ENCODE measurements at regions not wholly inside any gene's neighbourhood (a gene's known extent, or its start where the extent isn't known, plus 50 kb on each side); places are given as distances from the start of the nearest gene placed in this dataset.
A peak's percentile ranks its signal among the peaks of the same experiment; 100 is the strongest.

- CTCF ChIA-PET: no interaction called here
- RAD21 ChIA-PET (ENCODE audit: unreplicated experiment): no interaction called here
- TF ChIP-seq ZZZ3 (IDR thresholded peaks at IDR 0.05; ENCODE audit: control insufficient read depth, insufficient read length, low read depth) (no peak), ZBTB4 (CRISPR knock-in tag; IDR thresholded peaks at IDR 0.05) (no peak), STAT3 (IDR thresholded peaks at IDR 0.05; ENCODE audit: low read depth, low read length) (no peak), SPI1 (IDR thresholded peaks at IDR 0.05; ENCODE audit: borderline replicate concordance, insufficient read depth, low read depth, low read length) (peak; percentile 18; the same call in 1 of the 2 replicates), NFXL1 (IDR thresholded peaks at IDR 0.05; ENCODE audit: borderline replicate concordance) (no peak), ZNF592 (IDR thresholded peaks at IDR 0.05) (no peak), ZSCAN29 (IDR thresholded peaks at IDR 0.05) (no peak), IKZF2 (IDR thresholded peaks at IDR 0.05) (peak in 1 of 2 experiments; percentile 26; a peak in 1 of 4 replicates), RUNX3 (IDR thresholded peaks at IDR 0.05; ENCODE audit: low read length) (peak; percentile 58), KAT2A (conservative IDR thresholded peaks at IDR 0.05; ENCODE audit: control insufficient read depth, low read depth, low read length) (no peak)
- no peaks in the 10 kb centered on the region for H3K27me3 ChIP-seq (replicated peaks in 1 of 2; ENCODE audit: control insufficient read depth in 2 of 2, insufficient read depth in 2 of 2, low read length in 1 of 2)
- FAIRE-seq (no peak), DNase-seq (ENCODE audit: low read depth, low spot score) (no peak), ATAC-seq (peak; percentile 48)
- POLR2A ChIA-PET: no interaction called here
- WGBS (ENCODE audit: insufficient coverage, insufficient replicate concordance, low lambda C conversion rate, missing lambda C conversion rate): 28% methylated on average over 8 of the region's 8 CpGs
- H3K4me3 ChIP-seq: no peak overlapping the region
- peaks cover 25% of the 10 kb centered on the region for H3K4me1 ChIP-seq (ENCODE audit: control insufficient read depth, insufficient read depth, low read length)
- intact Hi-C loops (cut with micrococcal nuclease; ENCODE audit: unreplicated experiment) (no loop called here), in situ Hi-C loops (cut with MboI) (no loop called here)
- peaks cover 8% of the 10 kb centered on the region; the same call in 2 of the 3 replicates for H3K9me3 ChIP-seq (replicated peaks; ENCODE audit: control insufficient read depth, insufficient read depth, low read length)
- no peak overlapping the region for H3K27ac ChIP-seq (ENCODE audit: control insufficient read depth, insufficient read depth)
- no TSS peak for BruUV-seq (replicated peaks)
- H2AFZ ChIP-seq (ENCODE audit: control insufficient read depth, low read depth, low read length): no peak overlapping the region
- no peak overlapping the region for H3K9ac ChIP-seq (ENCODE audit: control insufficient read depth, insufficient read depth, low read length)
- no peak overlapping the region for H3K4me2 ChIP-seq (ENCODE audit: control insufficient read depth, insufficient read depth)
- no peaks in the 10 kb centered on the region for H3K36me3 ChIP-seq (ENCODE audit: control insufficient read depth in 2 of 2, insufficient read depth in 2 of 2, low read length in 1 of 2)
- no peaks in the 10 kb centered on the region for H3K79me2 ChIP-seq (ENCODE audit: control insufficient read depth, insufficient read depth, low read length)
- SMC1A ChIA-PET (ENCODE audit: uncharacterized antibody, unreplicated experiment): no interaction called here
- no peaks in the 10 kb centered on the region for H4K20me1 ChIP-seq (ENCODE audit: control insufficient read depth, insufficient read depth)
Measured at GRCh38 chr20:47970282-47970903, 185.1 kb upstream of the SULF2 start.
